NCI-H526 (cell line): ENCODE measurements at regions not wholly inside any gene's neighbourhood (a gene's known extent, or its start where the extent isn't known, plus 50 kb on each side); places are given as distances from the start of the nearest gene placed in this dataset.
"Not testable (repeated sequence)": the region's sequence is repeated elsewhere in the genome, so short reads cannot be mapped to it uniquely, and the experiment has no call there.

Source experiments
- DNase-seq, 2 experiments: peaks; one replicate each; lab custom pipeline; 2025; lab: John Stamatoyannopoulos, UW

GRCh38 chr2:145750144-145750543 is 1230.2 kb upstream of the ZEB2 start:
- no peak for DNase-seq

- no peak for DNase-seq
Observed at GRCh38 chr2:145749556-145749955, 1229.6 kb upstream of the ZEB2 start.

GRCh38 chr2:145748927-145749326 is 1229.0 kb upstream of the ZEB2 start:
- DNase-seq: no peak

- DNase-seq: no peak
Observed at GRCh38 chr2:145747715-145748114, 1227.8 kb upstream of the ZEB2 start.

GRCh38 chr2:145745387-145745721 is 1225.4 kb upstream of the ZEB2 start:
- DNase-seq: not testable (repeated sequence)

- DNase-seq: no peak
Observed at GRCh38 chr2:145744541-145745386, 1224.8 kb upstream of the ZEB2 start.

- DNase-seq: no peak
Observed at GRCh38 chr2:145743011-145743410, 1223.1 kb upstream of the ZEB2 start.

- no peak for DNase-seq
Observed at GRCh38 chr2:145741636-145742035, 1221.7 kb upstream of the ZEB2 start.

GRCh38 chr2:145741181-145741580 is 1221.3 kb upstream of the ZEB2 start:
- no peak for DNase-seq

- no peak for DNase-seq
Observed at GRCh38 chr2:145740302-145740701, 1220.4 kb upstream of the ZEB2 start.

GRCh38 chr2:145739681-145740080 is 1219.8 kb upstream of the ZEB2 start:
- DNase-seq: no peak

- DNase-seq: no peak
Observed at GRCh38 chr2:145736871-145737270, 1217.0 kb upstream of the ZEB2 start.

- DNase-seq: no peak
Observed at GRCh38 chr2:145731467-145731866, 1211.5 kb upstream of the ZEB2 start.

GRCh38 chr2:145729993-145730770 is 1210.3 kb upstream of the ZEB2 start:
- DNase-seq: no peak

- DNase-seq: no peak
Observed at GRCh38 chr2:145729481-145729880, 1209.6 kb upstream of the ZEB2 start.

- no peak for DNase-seq
Observed at GRCh38 chr2:145728511-145728910, 1208.6 kb upstream of the ZEB2 start.

GRCh38 chr2:145725876-145726275 is 1206.0 kb upstream of the ZEB2 start:
- no peak for DNase-seq

GRCh38 chr2:145724311-145724898 is 1204.5 kb upstream of the ZEB2 start:
- DNase-seq: no peak

- no peak for DNase-seq
Observed at GRCh38 chr2:145723872-145724271, 1204.0 kb upstream of the ZEB2 start.

- no peak for DNase-seq
Observed at GRCh38 chr2:145721681-145722080, 1201.8 kb upstream of the ZEB2 start.

GRCh38 chr2:145715601-145716000 is 1195.7 kb upstream of the ZEB2 start:
- no peak for DNase-seq

GRCh38 chr2:145710303-145710702 is 1190.4 kb upstream of the ZEB2 start:
- DNase-seq: no peak

GRCh38 chr2:145702305-145702704 is 1182.4 kb upstream of the ZEB2 start:
- no peak for DNase-seq
